IMR-90 (cell line): ENCODE measurements at regions not wholly inside any gene's neighbourhood (a gene's known extent, or its start where the extent isn't known, plus 50 kb on each side); places are given as distances from the start of the nearest gene placed in this dataset.

Source experiments
- ATAC-seq: fragments of 200-7000 bp; cut with Tn5 transposase; 2 replicates; pipeline ENCODE4 v1.9.1; 2020; ENCODE audit warnings: low read depth, mild to moderate bottlenecking, moderate library complexity
- BruUV-seq: library from RNA; stranded (reverse); fragments of 400-500 nt; replicated peaks from 2 replicates; lab custom pipeline; 2021; lab: Mats Ljungman, UMichigan
- CTCF ChIA-PET: fragments of 300-600 bp; formaldehyde crosslinking; extraction: SDS; loops from one replicate; lab custom pipeline; 2021; ENCODE audit warnings: antibody characterized with exemption; lab: Yijun Ruan, JAX
- POLR2A ChIA-PET: fragments of 300-600 bp; sonication (Branson Sonifier 250); formaldehyde crosslinking; loops from one replicate; lab custom pipeline; 2022; ENCODE audit warnings: antibody characterized with exemption; ENCODE audit not compliant: unreplicated experiment; lab: Charles Lee
- DNase-seq: peaks from one replicate; pipeline ENCODE4 v3.0.0; 2013
- H2AFZ ChIP-seq: replicated peaks from 2 replicates; pipeline ENCODE3; 2013; ENCODE audit warnings: low read length, mild to moderate bottlenecking; ENCODE audit not compliant: poor library complexity
- H2AK5ac ChIP-seq: 2 replicates; pipeline ENCODE4 v1.6.1; 2013; ENCODE audit warnings: low read depth, low read length, inconsistent platforms
- H2AK9ac ChIP-seq: replicated peaks from 2 replicates; pipeline ENCODE3; 2013; ENCODE audit warnings: mild to moderate bottlenecking, low read depth, low read length, moderate library complexity; ENCODE audit not compliant: poor library complexity
- H2BK120ac ChIP-seq: 2 replicates; pipeline ENCODE4 v1.6.1; 2013; ENCODE audit warnings: low read depth, low read length, inconsistent platforms
- H2BK15ac ChIP-seq: 3 replicates; pipeline ENCODE4 v1.6.1; 2013; ENCODE audit warnings: low read depth, low read length, inconsistent platforms
- H2BK20ac ChIP-seq: 2 replicates; pipeline ENCODE4 v1.6.1; 2013; ENCODE audit warnings: low read depth, mild to moderate bottlenecking, inconsistent platforms, low read length, moderate library complexity
- H2BK5ac ChIP-seq: 2 replicates; pipeline ENCODE4 v1.6.1; 2013; ENCODE audit warnings: mild to moderate bottlenecking, low read depth, low read length, inconsistent platforms; ENCODE audit not compliant: poor library complexity, severe bottlenecking
- H3K14ac ChIP-seq: replicated peaks from 2 replicates; pipeline ENCODE4 v1.6.1; 2013; ENCODE audit warnings: low read depth, low read length, inconsistent platforms
- H3K18ac ChIP-seq: 2 replicates; pipeline ENCODE4 v1.6.1; 2013; ENCODE audit warnings: low read depth, low read length, control low read depth
- H3K23ac ChIP-seq: 2 replicates; pipeline ENCODE4 v1.6.1; 2013; ENCODE audit warnings: low read depth, low read length, inconsistent platforms
- H3K27ac ChIP-seq: 2 replicates; pipeline ENCODE4 v1.5.1; 2013; ENCODE audit warnings: mild to moderate bottlenecking, control low read depth, low read length; ENCODE audit not compliant: insufficient read depth
- H3K27me3 ChIP-seq: 2 replicates; pipeline ENCODE4 v1.6.1; 2013; ENCODE audit warnings: low read length; ENCODE audit not compliant: control insufficient read depth, insufficient read depth
- H3K36me3 ChIP-seq: 2 replicates; pipeline ENCODE4 v1.6.1; 2013; ENCODE audit warnings: low read length, mixed read lengths; ENCODE audit not compliant: control insufficient read depth, insufficient read depth
- H3K4ac ChIP-seq: 2 replicates; pipeline ENCODE4 v1.6.1; 2013; ENCODE audit warnings: low read depth, low read length, inconsistent platforms
- H3K4me1 ChIP-seq: 2 replicates; pipeline ENCODE4 v1.6.1; 2013; ENCODE audit warnings: low read length, mixed read lengths; ENCODE audit not compliant: control insufficient read depth, insufficient read depth
- H3K4me2 ChIP-seq: 2 replicates; pipeline ENCODE4 v1.6.1; 2013; ENCODE audit warnings: low read depth, mild to moderate bottlenecking, control low read depth, low read length, moderate library complexity
- H3K4me3 ChIP-seq: 2 replicates; pipeline ENCODE4 v1.5.1; 2013; ENCODE audit warnings: low read depth, mild to moderate bottlenecking, control low read depth, low read length, moderate library complexity; ENCODE audit not compliant: insufficient read depth
- H3K56ac ChIP-seq: 2 replicates; pipeline ENCODE4 v1.6.1; 2013; ENCODE audit warnings: low read length, inconsistent platforms; ENCODE audit not compliant: insufficient read depth; ENCODE audit errors: extremely low read depth
- H3K79me1 ChIP-seq, 2 experiments: 2 replicates each; pipeline ENCODE4 v1.6.1; 2013; ENCODE audit warnings: low read length in 2 of 2, inconsistent platforms in 1 of 2, low read depth in 1 of 2
- H3K9ac ChIP-seq: 2 replicates; pipeline ENCODE4 v1.6.1; 2013; ENCODE audit warnings: low read depth, low read length, control low read depth
- H3K9me1 ChIP-seq: 2 replicates; pipeline ENCODE4 v1.6.1; 2013; ENCODE audit warnings: low read length, inconsistent platforms; ENCODE audit not compliant: insufficient read depth
- H3K9me3 ChIP-seq: 2 replicates; pipeline ENCODE4 v1.6.1; 2013; ENCODE audit warnings: low read length; ENCODE audit not compliant: control insufficient read depth, insufficient read depth
- H4K20me1 ChIP-seq: 2 replicates; pipeline ENCODE4 v1.6.1; 2013; ENCODE audit warnings: low read length, inconsistent platforms; ENCODE audit not compliant: insufficient read depth
- H4K5ac ChIP-seq: 2 replicates; pipeline ENCODE4 v1.6.1; 2013; ENCODE audit warnings: mild to moderate bottlenecking, low read depth, low read length, control low read depth
- H4K8ac ChIP-seq, 2 experiments: 2 replicates each; pipeline ENCODE4 v1.6.1; 2013; ENCODE audit warnings: low read depth in 2 of 2, low read length in 2 of 2, control low read depth in 1 of 2, inconsistent platforms in 1 of 2
- H4K91ac ChIP-seq: 2 replicates; pipeline ENCODE4 v1.6.1; 2013; ENCODE audit warnings: low read depth, low read length, inconsistent platforms; ENCODE audit not compliant: insufficient read depth
- BHLHE40 ChIP-seq: fragments of 150-350 bp; IDR thresholded peaks from 2 replicates; pipeline ENCODE4 v1.6.1; 2016; ENCODE audit warnings: mild to moderate bottlenecking, low read depth, low read length
- CEBPB ChIP-seq: IDR thresholded peaks from 2 replicates; pipeline ENCODE4 v1.6.1; 2012; ENCODE audit warnings: low read depth, low read length, improper control_type of control experiment
- CHD1 ChIP-seq: IDR thresholded peaks from 2 replicates; pipeline ENCODE4 v1.6.1; 2012; ENCODE audit warnings: low read depth, low read length, improper control_type of control experiment
- FOS ChIP-seq: fragments of 150-350 bp; IDR thresholded peaks from 2 replicates; pipeline ENCODE4 v1.6.1; 2016; ENCODE audit warnings: low read depth, low read length
- MAFK ChIP-seq: IDR thresholded peaks from 2 replicates; pipeline ENCODE4 v1.6.1; 2012; ENCODE audit warnings: low read depth, low read length, improper control_type of control experiment
- MAZ ChIP-seq: IDR thresholded peaks from 2 replicates; pipeline ENCODE4 v1.6.1; 2012; ENCODE audit warnings: low read depth, mild to moderate bottlenecking, low read length, improper control_type of control experiment, moderate library complexity, borderline replicate concordance
- MXI1 ChIP-seq: IDR thresholded peaks from 2 replicates; pipeline ENCODE4 v1.6.1; 2012; ENCODE audit warnings: low read depth, mild to moderate bottlenecking, low read length, moderate library complexity, borderline replicate concordance
- NFE2L2 ChIP-seq: fragments of 150-350 bp; IDR thresholded peaks from 2 replicates; pipeline ENCODE4 v1.6.1; 2016; ENCODE audit warnings: low read depth, mild to moderate bottlenecking, low read length
- POLR2A ChIP-seq: IDR thresholded peaks from 2 replicates; pipeline ENCODE4 v1.6.1; 2012; ENCODE audit warnings: mild to moderate bottlenecking, low read depth, low read length
- RAD21 ChIP-seq: IDR thresholded peaks from 2 replicates; pipeline ENCODE4 v1.6.1; 2012; ENCODE audit warnings: low read length, improper control_type of control experiment
- RCOR1 ChIP-seq: IDR thresholded peaks from 2 replicates; pipeline ENCODE4 v1.6.1; 2012; ENCODE audit warnings: mild to moderate bottlenecking, low read length, improper control_type of control experiment; ENCODE audit not compliant: insufficient replicate concordance
- RFX5 ChIP-seq: IDR thresholded peaks from 2 replicates; pipeline ENCODE4 v1.8.0; 2012; ENCODE audit warnings: low read depth, mild to moderate bottlenecking, low read length, moderate library complexity
- SMC3 ChIP-seq: fragments of 150-350 bp; IDR thresholded peaks from 2 replicates; pipeline ENCODE4 v1.6.1; 2016; ENCODE audit warnings: low read depth, mild to moderate bottlenecking, antibody characterized with exemption, low read length, moderate library complexity
- WGBS, 2 experiments: methylation state at CpG; one replicate each; pipeline versions ENCODE4 v1.1.5 to v1.1.7; 2013; ENCODE audit warnings: missing lambda C conversion rate in 2 of 2; ENCODE audit not compliant: insufficient read length in 1 of 2; ENCODE audit errors: extremely low coverage in 2 of 2; 5-methylcytosine and 5-hydroxymethylcytosine counted together
- dilution Hi-C: fragments of 300-500 bp; cut with HindIII; formaldehyde crosslinking; loops from one replicate; pipeline ENCODE4 v1.14.3; 2018; ENCODE audit warnings: low sequenced_read_pairs; ENCODE audit not compliant: unreplicated experiment
- in situ Hi-C: fragments of 300-500 bp; cut with MboI; formaldehyde crosslinking; loops from 3 replicates; pipeline ENCODE4 v1.14.3; 2019; ENCODE audit warnings: low sequenced_read_pairs, inconsistent platforms, mixed read lengths
- intact Hi-C: fragments of 100-400 bp; cut with micrococcal nuclease; formaldehyde crosslinking; loops from 2 replicates; pipeline ENCODE4 v1.10.0; 2022
- TF ChIP-seq, protein P1 (sequence below): conservative IDR thresholded peaks from 2 replicates; pipeline ENCODE4 v1.5.1; 2012; ENCODE audit warnings: mild to moderate bottlenecking, low read depth, low read length, improper control_type of control experiment
- TF ChIP-seq, protein P2 (sequence below): fragments of 150-350 bp; IDR thresholded peaks from 2 replicates; pipeline ENCODE4 v1.6.1; 2017; ENCODE audit warnings: mild to moderate bottlenecking, antibody characterized with exemption, low read length, low read depth
- TF ChIP-seq, protein P3 (sequence below): fragments of 150-350 bp; IDR thresholded peaks from 2 replicates; pipeline ENCODE4 v1.6.1; 2016; ENCODE audit warnings: low read depth, mild to moderate bottlenecking, low read length, moderate library complexity, borderline replicate concordance

- Histone ChIP-seq H4K91ac (no peak overlapping the region), H4K20me1 (no peaks in the 10 kb centered on the region), H4K8ac (no peak overlapping the region), H3K79me1 (no peaks in the 10 kb centered on the region), H2BK20ac (no peak overlapping the region), H3K4me2 (no peak overlapping the region), H3K27ac (no peak overlapping the region), H3K9me1 (no peaks in the 10 kb centered on the region), H2BK15ac (no peak overlapping the region), H3K14ac (no peak overlapping the region), H3K4me3 (no peak overlapping the region), H2AK5ac (no peak overlapping the region), H2AK9ac (no peak overlapping the region), H3K4me1 (no peaks in the 10 kb centered on the region), H3K27me3 (peaks cover 6% of the 10 kb centered on the region; the same call in 1 of the 2 replicates), H2AFZ (no peak overlapping the region), H3K9me3 (no peaks in the 10 kb centered on the region), H3K9ac (no peak overlapping the region), H2BK5ac (no peak overlapping the region), H3K4ac (no peak overlapping the region), H3K18ac (no peak overlapping the region), H3K56ac (no peak overlapping the region), H3K36me3 (no peaks in the 10 kb centered on the region), H4K5ac (no peak overlapping the region), H3K23ac (no peak overlapping the region), H2BK120ac (no peak overlapping the region)
- BruUV-seq = no TSS peak
- intact Hi-C loops (no loop called here), dilution Hi-C loops (no loop called here), in situ Hi-C loops (no loop called here)
- ChIA-PET POLR2A (no interaction called here), CTCF (interaction anchor here (1.0 kb wide), 1 partner anchor 341 kb away, joined by 3 read pairs; no protein-coding TSS in a partner anchor)
- ATAC-seq (no peak), DNase-seq (no peak)
- no CpG with 5 or more reads among the region's 4 CpGs for WGBS, 2 experiments
- TF ChIP-seq RAD21 (no peak), SMC3 (no peak), RCOR1 (no peak), POLR2A (no peak), CHD1 (no peak), MAZ (no peak), CEBPB (no peak), FOS (no peak), MXI1 (no peak), MAFK (no peak), NFE2L2 (no peak), BHLHE40 (no peak), RFX5 (no peak)
- TF ChIP-seq, protein P1, sequence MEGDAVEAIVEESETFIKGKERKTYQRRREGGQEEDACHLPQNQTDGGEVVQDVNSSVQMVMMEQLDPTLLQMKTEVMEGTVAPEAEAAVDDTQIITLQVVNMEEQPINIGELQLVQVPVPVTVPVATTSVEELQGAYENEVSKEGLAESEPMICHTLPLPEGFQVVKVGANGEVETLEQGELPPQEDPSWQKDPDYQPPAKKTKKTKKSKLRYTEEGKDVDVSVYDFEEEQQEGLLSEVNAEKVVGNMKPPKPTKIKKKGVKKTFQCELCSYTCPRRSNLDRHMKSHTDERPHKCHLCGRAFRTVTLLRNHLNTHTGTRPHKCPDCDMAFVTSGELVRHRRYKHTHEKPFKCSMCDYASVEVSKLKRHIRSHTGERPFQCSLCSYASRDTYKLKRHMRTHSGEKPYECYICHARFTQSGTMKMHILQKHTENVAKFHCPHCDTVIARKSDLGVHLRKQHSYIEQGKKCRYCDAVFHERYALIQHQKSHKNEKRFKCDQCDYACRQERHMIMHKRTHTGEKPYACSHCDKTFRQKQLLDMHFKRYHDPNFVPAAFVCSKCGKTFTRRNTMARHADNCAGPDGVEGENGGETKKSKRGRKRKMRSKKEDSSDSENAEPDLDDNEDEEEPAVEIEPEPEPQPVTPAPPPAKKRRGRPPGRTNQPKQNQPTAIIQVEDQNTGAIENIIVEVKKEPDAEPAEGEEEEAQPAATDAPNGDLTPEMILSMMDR = no peak
- TF ChIP-seq, protein P2, sequence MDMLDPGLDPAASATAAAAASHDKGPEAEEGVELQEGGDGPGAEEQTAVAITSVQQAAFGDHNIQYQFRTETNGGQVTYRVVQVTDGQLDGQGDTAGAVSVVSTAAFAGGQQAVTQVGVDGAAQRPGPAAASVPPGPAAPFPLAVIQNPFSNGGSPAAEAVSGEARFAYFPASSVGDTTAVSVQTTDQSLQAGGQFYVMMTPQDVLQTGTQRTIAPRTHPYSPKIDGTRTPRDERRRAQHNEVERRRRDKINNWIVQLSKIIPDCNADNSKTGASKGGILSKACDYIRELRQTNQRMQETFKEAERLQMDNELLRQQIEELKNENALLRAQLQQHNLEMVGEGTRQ = no peak
- TF ChIP-seq, protein P3, sequence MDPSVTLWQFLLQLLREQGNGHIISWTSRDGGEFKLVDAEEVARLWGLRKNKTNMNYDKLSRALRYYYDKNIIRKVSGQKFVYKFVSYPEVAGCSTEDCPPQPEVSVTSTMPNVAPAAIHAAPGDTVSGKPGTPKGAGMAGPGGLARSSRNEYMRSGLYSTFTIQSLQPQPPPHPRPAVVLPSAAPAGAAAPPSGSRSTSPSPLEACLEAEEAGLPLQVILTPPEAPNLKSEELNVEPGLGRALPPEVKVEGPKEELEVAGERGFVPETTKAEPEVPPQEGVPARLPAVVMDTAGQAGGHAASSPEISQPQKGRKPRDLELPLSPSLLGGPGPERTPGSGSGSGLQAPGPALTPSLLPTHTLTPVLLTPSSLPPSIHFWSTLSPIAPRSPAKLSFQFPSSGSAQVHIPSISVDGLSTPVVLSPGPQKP = no peak
These were observed 143.4 kb downstream of the CCDC71L start for GRCh38 chr7:106517508-106517907.
